IMR-90 (cell line): ENCODE measurements at regions not wholly inside any gene's neighbourhood (a gene's known extent, or its start where the extent isn't known, plus 50 kb on each side); places are given as distances from the start of the nearest gene placed in this dataset.

Source experiments
- ATAC-seq: fragments of 200-7000 bp; cut with Tn5 transposase; 2 replicates; pipeline ENCODE4 v1.9.1; 2020; ENCODE audit warnings: low read depth, mild to moderate bottlenecking, moderate library complexity
- BruUV-seq: library from RNA; stranded (reverse); fragments of 400-500 nt; replicated peaks from 2 replicates; lab custom pipeline; 2021; lab: Mats Ljungman, UMichigan
- CTCF ChIA-PET: fragments of 300-600 bp; formaldehyde crosslinking; extraction: SDS; loops from one replicate; lab custom pipeline; 2021; ENCODE audit warnings: antibody characterized with exemption; lab: Yijun Ruan, JAX
- POLR2A ChIA-PET: fragments of 300-600 bp; sonication (Branson Sonifier 250); formaldehyde crosslinking; loops from one replicate; lab custom pipeline; 2022; ENCODE audit warnings: antibody characterized with exemption; ENCODE audit not compliant: unreplicated experiment; lab: Charles Lee
- DNase-seq: peaks from one replicate; pipeline ENCODE4 v3.0.0; 2013
- H2AFZ ChIP-seq: replicated peaks from 2 replicates; pipeline ENCODE3; 2013; ENCODE audit warnings: low read length, mild to moderate bottlenecking; ENCODE audit not compliant: poor library complexity
- H2AK5ac ChIP-seq: 2 replicates; pipeline ENCODE4 v1.6.1; 2013; ENCODE audit warnings: low read depth, low read length, inconsistent platforms
- H2AK9ac ChIP-seq: replicated peaks from 2 replicates; pipeline ENCODE3; 2013; ENCODE audit warnings: mild to moderate bottlenecking, low read depth, low read length, moderate library complexity; ENCODE audit not compliant: poor library complexity
- H2BK120ac ChIP-seq: 2 replicates; pipeline ENCODE4 v1.6.1; 2013; ENCODE audit warnings: low read depth, low read length, inconsistent platforms
- H2BK15ac ChIP-seq: 3 replicates; pipeline ENCODE4 v1.6.1; 2013; ENCODE audit warnings: low read depth, low read length, inconsistent platforms
- H2BK20ac ChIP-seq: 2 replicates; pipeline ENCODE4 v1.6.1; 2013; ENCODE audit warnings: low read depth, mild to moderate bottlenecking, inconsistent platforms, low read length, moderate library complexity
- H2BK5ac ChIP-seq: 2 replicates; pipeline ENCODE4 v1.6.1; 2013; ENCODE audit warnings: mild to moderate bottlenecking, low read depth, low read length, inconsistent platforms; ENCODE audit not compliant: poor library complexity, severe bottlenecking
- H3K14ac ChIP-seq: replicated peaks from 2 replicates; pipeline ENCODE4 v1.6.1; 2013; ENCODE audit warnings: low read depth, low read length, inconsistent platforms
- H3K18ac ChIP-seq: 2 replicates; pipeline ENCODE4 v1.6.1; 2013; ENCODE audit warnings: low read depth, low read length, control low read depth
- H3K23ac ChIP-seq: 2 replicates; pipeline ENCODE4 v1.6.1; 2013; ENCODE audit warnings: low read depth, low read length, inconsistent platforms
- H3K27ac ChIP-seq: 2 replicates; pipeline ENCODE4 v1.5.1; 2013; ENCODE audit warnings: mild to moderate bottlenecking, control low read depth, low read length; ENCODE audit not compliant: insufficient read depth
- H3K27me3 ChIP-seq: 2 replicates; pipeline ENCODE4 v1.6.1; 2013; ENCODE audit warnings: low read length; ENCODE audit not compliant: control insufficient read depth, insufficient read depth
- H3K36me3 ChIP-seq: 2 replicates; pipeline ENCODE4 v1.6.1; 2013; ENCODE audit warnings: low read length, mixed read lengths; ENCODE audit not compliant: control insufficient read depth, insufficient read depth
- H3K4ac ChIP-seq: 2 replicates; pipeline ENCODE4 v1.6.1; 2013; ENCODE audit warnings: low read depth, low read length, inconsistent platforms
- H3K4me1 ChIP-seq: 2 replicates; pipeline ENCODE4 v1.6.1; 2013; ENCODE audit warnings: low read length, mixed read lengths; ENCODE audit not compliant: control insufficient read depth, insufficient read depth
- H3K4me2 ChIP-seq: 2 replicates; pipeline ENCODE4 v1.6.1; 2013; ENCODE audit warnings: low read depth, mild to moderate bottlenecking, control low read depth, low read length, moderate library complexity
- H3K4me3 ChIP-seq: 2 replicates; pipeline ENCODE4 v1.5.1; 2013; ENCODE audit warnings: low read depth, mild to moderate bottlenecking, control low read depth, low read length, moderate library complexity; ENCODE audit not compliant: insufficient read depth
- H3K56ac ChIP-seq: 2 replicates; pipeline ENCODE4 v1.6.1; 2013; ENCODE audit warnings: low read length, inconsistent platforms; ENCODE audit not compliant: insufficient read depth; ENCODE audit errors: extremely low read depth
- H3K79me1 ChIP-seq, 2 experiments: 2 replicates each; pipeline ENCODE4 v1.6.1; 2013; ENCODE audit warnings: low read length in 2 of 2, inconsistent platforms in 1 of 2, low read depth in 1 of 2
- H3K9ac ChIP-seq: 2 replicates; pipeline ENCODE4 v1.6.1; 2013; ENCODE audit warnings: low read depth, low read length, control low read depth
- H3K9me1 ChIP-seq: 2 replicates; pipeline ENCODE4 v1.6.1; 2013; ENCODE audit warnings: low read length, inconsistent platforms; ENCODE audit not compliant: insufficient read depth
- H3K9me3 ChIP-seq: 2 replicates; pipeline ENCODE4 v1.6.1; 2013; ENCODE audit warnings: low read length; ENCODE audit not compliant: control insufficient read depth, insufficient read depth
- H4K20me1 ChIP-seq: 2 replicates; pipeline ENCODE4 v1.6.1; 2013; ENCODE audit warnings: low read length, inconsistent platforms; ENCODE audit not compliant: insufficient read depth
- H4K5ac ChIP-seq: 2 replicates; pipeline ENCODE4 v1.6.1; 2013; ENCODE audit warnings: mild to moderate bottlenecking, low read depth, low read length, control low read depth
- H4K8ac ChIP-seq, 2 experiments: 2 replicates each; pipeline ENCODE4 v1.6.1; 2013; ENCODE audit warnings: low read depth in 2 of 2, low read length in 2 of 2, control low read depth in 1 of 2, inconsistent platforms in 1 of 2
- H4K91ac ChIP-seq: 2 replicates; pipeline ENCODE4 v1.6.1; 2013; ENCODE audit warnings: low read depth, low read length, inconsistent platforms; ENCODE audit not compliant: insufficient read depth
- BHLHE40 ChIP-seq: fragments of 150-350 bp; IDR thresholded peaks from 2 replicates; pipeline ENCODE4 v1.6.1; 2016; ENCODE audit warnings: mild to moderate bottlenecking, low read depth, low read length
- CEBPB ChIP-seq: IDR thresholded peaks from 2 replicates; pipeline ENCODE4 v1.6.1; 2012; ENCODE audit warnings: low read depth, low read length, improper control_type of control experiment
- CHD1 ChIP-seq: IDR thresholded peaks from 2 replicates; pipeline ENCODE4 v1.6.1; 2012; ENCODE audit warnings: low read depth, low read length, improper control_type of control experiment
- CTCF ChIP-seq: conservative IDR thresholded peaks from 2 replicates; pipeline ENCODE4 v1.5.1; 2012; ENCODE audit warnings: mild to moderate bottlenecking, low read depth, low read length, improper control_type of control experiment
- ELK1 ChIP-seq: fragments of 150-350 bp; IDR thresholded peaks from 2 replicates; pipeline ENCODE4 v1.6.1; 2016; ENCODE audit warnings: low read depth, mild to moderate bottlenecking, low read length, moderate library complexity, borderline replicate concordance
- FOS ChIP-seq: fragments of 150-350 bp; IDR thresholded peaks from 2 replicates; pipeline ENCODE4 v1.6.1; 2016; ENCODE audit warnings: low read depth, low read length
- MAFK ChIP-seq: IDR thresholded peaks from 2 replicates; pipeline ENCODE4 v1.6.1; 2012; ENCODE audit warnings: low read depth, low read length, improper control_type of control experiment
- MXI1 ChIP-seq: IDR thresholded peaks from 2 replicates; pipeline ENCODE4 v1.6.1; 2012; ENCODE audit warnings: low read depth, mild to moderate bottlenecking, low read length, moderate library complexity, borderline replicate concordance
- NFE2L2 ChIP-seq: fragments of 150-350 bp; IDR thresholded peaks from 2 replicates; pipeline ENCODE4 v1.6.1; 2016; ENCODE audit warnings: low read depth, mild to moderate bottlenecking, low read length
- POLR2A ChIP-seq: IDR thresholded peaks from 2 replicates; pipeline ENCODE4 v1.6.1; 2012; ENCODE audit warnings: mild to moderate bottlenecking, low read depth, low read length
- RCOR1 ChIP-seq: IDR thresholded peaks from 2 replicates; pipeline ENCODE4 v1.6.1; 2012; ENCODE audit warnings: mild to moderate bottlenecking, low read length, improper control_type of control experiment; ENCODE audit not compliant: insufficient replicate concordance
- RFX5 ChIP-seq: IDR thresholded peaks from 2 replicates; pipeline ENCODE4 v1.8.0; 2012; ENCODE audit warnings: low read depth, mild to moderate bottlenecking, low read length, moderate library complexity
- SMC3 ChIP-seq: fragments of 150-350 bp; IDR thresholded peaks from 2 replicates; pipeline ENCODE4 v1.6.1; 2016; ENCODE audit warnings: low read depth, mild to moderate bottlenecking, antibody characterized with exemption, low read length, moderate library complexity
- USF2 ChIP-seq: fragments of 150-350 bp; IDR thresholded peaks from 2 replicates; pipeline ENCODE4 v1.6.1; 2017; ENCODE audit warnings: mild to moderate bottlenecking, antibody characterized with exemption, low read length, low read depth
- WGBS, 2 experiments: methylation state at CpG; one replicate each; pipeline versions ENCODE4 v1.1.5 to v1.1.7; 2013; ENCODE audit warnings: missing lambda C conversion rate in 2 of 2; ENCODE audit not compliant: insufficient read length in 1 of 2; ENCODE audit errors: extremely low coverage in 2 of 2; 5-methylcytosine and 5-hydroxymethylcytosine counted together
- dilution Hi-C: fragments of 300-500 bp; cut with HindIII; formaldehyde crosslinking; loops from one replicate; pipeline ENCODE4 v1.14.3; 2018; ENCODE audit warnings: low sequenced_read_pairs; ENCODE audit not compliant: unreplicated experiment
- in situ Hi-C: fragments of 300-500 bp; cut with MboI; formaldehyde crosslinking; loops from 3 replicates; pipeline ENCODE4 v1.14.3; 2019; ENCODE audit warnings: low sequenced_read_pairs, inconsistent platforms, mixed read lengths
- intact Hi-C: fragments of 100-400 bp; cut with micrococcal nuclease; formaldehyde crosslinking; loops from 2 replicates; pipeline ENCODE4 v1.10.0; 2022

- no TSS peak for BruUV-seq
- H3K18ac ChIP-seq = no peak overlapping the region
- no peaks in the 10 kb centered on the region for H3K79me1 ChIP-seq
- H3K56ac ChIP-seq = no peak overlapping the region
- no peak overlapping the region for H2AK9ac ChIP-seq
- POLR2A ChIA-PET = no interaction called here
- no peak overlapping the region for H2BK5ac ChIP-seq
- no peak for ATAC-seq
- no peaks in the 10 kb centered on the region for H3K9me3 ChIP-seq
- CTCF ChIA-PET = no interaction called here
- no peak overlapping the region for H2BK20ac ChIP-seq
- H4K91ac ChIP-seq = no peak overlapping the region
- H4K8ac ChIP-seq = no peak overlapping the region
- H3K9ac ChIP-seq = no peak overlapping the region
- H3K4me2 ChIP-seq = no peak overlapping the region
- H2BK15ac ChIP-seq = no peak overlapping the region
- no peaks in the 10 kb centered on the region for H3K36me3 ChIP-seq
- dilution Hi-C loops (no loop called here), in situ Hi-C loops (no loop called here), intact Hi-C loops (no loop called here)
- no peak overlapping the region for H3K27ac ChIP-seq
- H3K14ac ChIP-seq = no peak overlapping the region
- H4K20me1 ChIP-seq = no peaks in the 10 kb centered on the region
- H3K4ac ChIP-seq = no peak overlapping the region
- no peak overlapping the region for H3K23ac ChIP-seq
- no peaks in the 10 kb centered on the region for H3K4me1 ChIP-seq
- H3K27me3 ChIP-seq = no peaks in the 10 kb centered on the region
- no CpG with 5 or more reads among the region's 1 CpG for WGBS, 2 experiments
- no peak overlapping the region for H2AK5ac ChIP-seq
- no peaks in the 10 kb centered on the region for H3K9me1 ChIP-seq
- no peak for TF ChIP-seq RFX5
- no peak for TF ChIP-seq NFE2L2
- no peak for TF ChIP-seq POLR2A
- no peak for TF ChIP-seq RCOR1
- no peak for TF ChIP-seq FOS
- TF ChIP-seq BHLHE40 = no peak
- no peak for TF ChIP-seq CTCF
- no peak for TF ChIP-seq CEBPB
- no peak for TF ChIP-seq ELK1
- no peak for TF ChIP-seq MAFK
- no peak for TF ChIP-seq MXI1
- no peak for TF ChIP-seq SMC3
- no peak for TF ChIP-seq CHD1
- TF ChIP-seq USF2 = no peak
- H3K4me3 ChIP-seq = no peak overlapping the region
- no peak overlapping the region for H4K5ac ChIP-seq
- H2BK120ac ChIP-seq = no peak overlapping the region
- DNase-seq = no peak
- no peak overlapping the region for H2AFZ ChIP-seq
Measured at GRCh38 chr6:63447134-63447533, 125.1 kb upstream of the LOC128125822 start.
